Activated naive CD4-positive, alpha-beta T cell treated with anti-CD3 and anti-CD28 coated beads, Interleukin-2, amount 50 U/mL, for 16 hours (primary cell): ENCODE measurements at regions not wholly inside any gene's neighbourhood (a gene's known extent, or its start where the extent isn't known, plus 50 kb on each side); places are given as distances from the start of the nearest gene placed in this dataset.
"Not testable (repeated sequence)": the region's sequence is repeated elsewhere in the genome, so short reads cannot be mapped to it uniquely, and the experiment has no call there.

Experiments used
- DNase-seq: peaks from one replicate; pipeline ENCODE4 v3.0.0-alpha.2; 2020

DNA sequence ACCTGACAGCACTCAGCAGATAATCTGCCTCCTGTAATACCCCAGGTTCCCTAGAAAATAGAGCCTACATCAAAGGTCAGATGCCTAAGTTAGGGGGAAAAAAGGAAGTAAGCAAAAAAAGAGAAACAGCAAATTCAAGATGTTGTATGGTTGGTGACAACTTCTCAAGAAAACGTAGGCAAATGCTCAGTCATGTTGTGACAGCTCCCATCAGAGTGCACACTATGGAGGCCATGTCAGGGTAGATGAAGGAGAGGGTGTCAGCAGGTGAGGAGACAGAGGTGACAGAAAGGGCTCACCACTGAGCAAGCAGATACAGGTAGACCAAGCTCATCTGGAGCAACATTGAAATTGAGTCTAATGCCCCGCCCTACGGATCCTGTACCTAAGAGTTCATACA, 356.8 kb upstream of the BRINP1 start:
- DNase-seq: no peak

DNA sequence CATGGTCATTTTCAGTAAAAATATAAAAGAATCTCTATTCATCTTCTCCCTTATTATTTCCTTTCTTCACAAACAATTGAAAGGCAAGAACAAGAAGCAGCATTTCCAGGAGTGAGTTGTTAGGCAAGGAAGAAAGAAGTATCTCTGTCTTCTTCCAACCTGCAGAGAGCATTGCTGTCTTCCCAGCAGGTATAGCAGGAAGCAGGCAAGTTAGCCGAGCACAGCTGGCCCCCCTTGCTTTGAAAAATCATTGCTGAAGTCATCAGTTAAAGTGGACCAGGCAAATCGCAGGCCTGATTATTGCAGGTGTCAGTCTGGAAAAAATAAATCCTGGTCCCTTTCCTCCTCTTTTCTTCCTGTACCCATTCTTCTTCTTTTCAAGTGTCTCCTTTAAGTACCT, 353.1 kb upstream of the BRINP1 start:
- DNase-seq: no peak

GRCh38 chr9:119712325-119712724, 343.1 kb upstream of the BRINP1 start:
- DNase-seq: no peak

- DNase-seq: no peak
Observed at GRCh38 chr9:119709431-119709830, 340.2 kb upstream of the BRINP1 start.

GRCh38 chr9:119707228-119707845, 338.1 kb upstream of the BRINP1 start:
- DNase-seq: no peak

DNA sequence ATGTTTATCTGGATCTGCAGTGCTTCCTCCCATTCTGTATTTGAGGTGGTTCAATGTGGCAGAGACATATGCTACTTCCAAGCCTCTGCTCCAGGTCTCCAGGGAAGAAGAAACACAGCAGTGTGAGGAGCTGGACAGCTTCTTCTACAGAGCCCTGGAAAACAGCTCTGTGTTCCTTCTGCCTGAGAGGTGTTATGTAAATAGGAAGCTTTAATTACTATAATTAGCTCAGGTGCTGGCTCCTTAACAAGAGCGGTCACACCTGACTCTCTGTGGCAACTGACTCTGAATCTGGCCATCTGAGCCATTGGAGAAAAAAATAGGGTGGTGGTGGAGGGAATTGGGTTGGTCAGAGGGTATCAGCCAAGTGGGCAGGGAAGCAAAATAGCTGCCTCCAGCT, 332.4 kb upstream of the BRINP1 start:
- DNase-seq: no peak

GRCh38 chr9:119698535-119698934, 329.3 kb upstream of the BRINP1 start:
- no peak for DNase-seq

GRCh38 chr9:119697996-119698395, 328.8 kb upstream of the BRINP1 start:
- no peak for DNase-seq

DNA sequence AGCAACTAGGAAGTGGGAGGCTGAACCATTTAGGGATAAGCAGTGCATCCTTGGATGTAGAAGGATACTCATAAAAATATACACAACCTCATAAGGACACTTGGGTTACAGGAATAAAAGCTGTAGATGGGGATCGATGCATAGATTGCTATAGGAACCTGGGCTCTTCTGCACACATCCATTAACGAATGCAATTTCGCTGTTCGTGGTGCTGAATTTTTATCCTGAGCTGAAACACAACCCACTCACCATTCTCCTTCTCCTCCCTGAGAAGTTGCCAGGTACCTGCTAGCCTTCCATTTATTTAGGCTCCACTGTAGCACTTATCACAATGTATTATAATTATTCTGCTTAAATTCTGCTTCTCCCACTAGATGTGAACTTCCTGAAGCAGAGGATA, 320.6 kb upstream of the BRINP1 start:
- no peak for DNase-seq

- no peak for DNase-seq
Observed at GRCh38 chr9:119688547-119688946, 319.3 kb upstream of the BRINP1 start.

DNA sequence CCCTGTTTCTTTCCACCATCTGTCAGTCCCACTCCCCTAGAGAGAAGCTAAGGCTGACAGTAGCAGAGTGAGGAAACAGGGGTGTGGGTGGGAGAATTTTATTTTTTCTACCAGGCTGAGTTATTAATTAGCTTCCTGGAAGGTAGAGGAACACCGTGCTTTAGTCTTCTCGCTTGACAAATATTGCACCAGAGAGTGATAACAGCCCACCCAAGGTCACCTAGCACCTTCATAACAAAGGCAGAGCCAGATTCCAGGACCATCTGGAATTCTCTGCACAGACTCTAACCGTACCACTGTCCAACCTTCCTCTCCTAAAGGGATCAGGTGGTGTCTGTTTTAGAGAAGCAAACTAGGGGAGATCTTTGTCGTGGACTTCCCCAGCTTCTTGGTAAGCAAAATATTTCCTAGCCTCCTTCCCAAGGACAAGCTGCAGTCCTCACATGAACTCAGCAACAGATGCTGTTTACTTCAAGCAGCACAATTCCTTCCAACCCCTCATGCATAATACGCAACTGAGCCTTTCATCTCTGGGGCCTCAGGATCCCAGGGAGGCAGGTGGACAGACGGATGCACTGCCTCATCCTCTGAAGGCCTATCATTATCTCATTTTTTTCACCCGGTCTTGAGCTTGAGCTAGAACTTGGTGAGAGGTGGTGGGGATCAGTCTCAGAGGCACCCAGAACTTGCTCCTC, 308.7 kb upstream of the BRINP1 start:
- no peak for DNase-seq

DNA sequence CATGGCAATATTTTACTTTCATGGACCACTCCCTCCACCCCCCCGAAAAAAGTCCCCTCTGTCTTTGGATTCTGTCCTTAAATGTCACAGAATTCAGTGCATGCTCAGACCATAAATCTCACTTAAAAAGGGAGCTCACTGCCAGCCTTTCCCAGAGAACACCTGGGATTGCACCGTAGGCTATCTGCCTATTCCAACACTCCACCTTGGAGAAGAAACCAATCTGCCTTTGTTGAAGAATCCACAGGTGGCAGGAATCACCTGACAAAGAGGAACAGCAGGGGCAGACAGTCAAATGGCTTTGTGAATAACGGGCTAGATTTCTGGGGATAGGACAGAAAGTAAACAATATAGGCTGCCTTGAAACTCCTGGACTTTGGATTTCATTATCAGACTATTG, 306.7 kb upstream of the BRINP1 start:
- DNase-seq: no peak

DNA sequence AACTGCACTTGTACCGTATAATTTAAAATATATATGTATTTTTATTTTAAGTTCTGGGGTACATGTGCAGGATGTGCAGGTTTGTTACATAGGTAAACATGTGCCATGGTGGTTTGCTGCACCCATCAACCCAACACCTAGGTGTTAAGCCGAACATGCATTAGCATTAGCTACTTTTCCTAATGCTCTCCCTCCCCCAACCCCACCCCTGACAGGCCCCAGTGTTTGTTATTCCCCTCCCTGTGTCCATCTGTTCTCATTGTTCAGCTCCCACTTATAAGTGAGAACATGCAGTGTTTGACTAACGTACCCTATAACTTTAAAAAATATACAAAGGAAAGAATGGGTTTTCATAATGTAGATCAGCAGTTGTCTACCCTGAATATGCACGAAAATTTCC, 303.5 kb upstream of the BRINP1 start:
- DNase-seq: not testable (repeated sequence)

DNA sequence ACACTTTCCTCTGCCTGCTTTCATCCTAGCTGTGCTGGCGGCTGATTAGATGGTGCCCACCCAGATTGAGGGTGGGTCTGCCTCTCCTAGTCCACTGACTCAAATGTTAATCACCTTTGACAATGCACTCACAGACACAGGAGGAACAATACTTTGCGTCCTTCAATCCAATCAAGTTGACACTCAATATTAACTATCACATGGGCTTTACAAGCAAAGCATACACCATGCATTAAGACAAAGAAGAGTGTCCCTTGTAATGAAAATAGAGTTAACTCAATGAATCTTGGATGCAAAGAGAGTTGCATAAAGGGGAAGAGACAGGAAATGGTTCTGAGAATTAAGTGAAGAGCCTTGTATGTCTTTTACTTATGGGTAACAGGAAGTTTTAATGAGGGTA, 298.7 kb upstream of the BRINP1 start:
- no peak for DNase-seq

DNA sequence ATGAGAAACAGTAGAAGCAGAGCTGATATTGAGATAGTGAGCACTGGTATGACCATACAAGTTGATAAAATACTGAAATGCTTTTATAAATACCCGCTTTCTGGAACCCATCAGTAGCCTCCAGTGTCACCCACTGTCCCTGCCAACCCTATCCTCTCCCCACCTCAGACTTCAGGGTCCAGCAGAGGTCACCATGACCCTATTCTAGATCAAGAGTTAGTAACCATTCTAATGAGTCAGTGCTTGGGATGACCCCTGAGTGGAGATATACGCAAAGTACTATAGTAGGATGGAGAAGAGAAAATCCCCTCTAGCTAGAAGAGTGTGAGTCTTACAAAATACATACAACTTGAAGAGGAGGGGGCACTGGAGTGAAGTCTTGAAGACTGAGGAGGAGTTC, 297.9 kb upstream of the BRINP1 start:
- no peak for DNase-seq

- no peak for DNase-seq
Observed at GRCh38 chr9:119662329-119662728, 293.1 kb upstream of the BRINP1 start.

DNA sequence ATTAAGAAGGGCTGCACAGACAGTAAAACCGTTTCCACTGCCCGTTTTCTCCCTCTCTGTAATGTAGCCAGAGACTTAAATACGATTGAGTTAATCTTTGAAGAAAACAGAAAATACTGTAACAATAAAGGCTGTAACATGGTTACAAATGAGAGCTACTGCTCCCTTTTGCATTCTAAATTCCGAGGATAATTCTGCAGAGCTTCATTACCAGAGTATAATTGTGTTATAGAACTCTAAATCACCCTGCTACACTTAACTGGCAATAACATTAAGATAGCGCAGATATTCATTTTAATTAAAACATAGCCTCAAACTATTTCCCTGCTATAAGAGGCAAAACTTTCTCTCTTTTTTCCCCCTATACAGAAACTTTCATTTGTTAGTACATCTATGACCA, 283.7 kb upstream of the BRINP1 start:
- no peak for DNase-seq

DNA sequence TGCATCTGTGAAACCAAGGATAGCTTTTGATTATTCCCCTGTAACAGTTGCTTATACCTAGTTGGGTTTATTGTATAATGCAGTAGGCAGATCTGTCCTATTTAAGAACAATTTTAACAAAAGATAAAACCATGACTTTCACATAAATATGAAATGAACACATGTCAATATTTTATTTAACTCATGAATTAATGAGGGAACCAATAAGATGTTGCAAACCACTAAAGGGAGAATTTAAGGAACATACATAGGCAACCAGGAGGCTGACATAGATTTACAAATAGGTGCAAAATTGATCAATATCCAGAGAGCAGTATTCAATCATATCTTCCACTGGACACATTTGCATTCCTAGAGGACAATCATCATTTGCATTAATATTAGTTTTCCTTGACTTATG, 280.0 kb upstream of the BRINP1 start:
- DNase-seq: no peak

DNA sequence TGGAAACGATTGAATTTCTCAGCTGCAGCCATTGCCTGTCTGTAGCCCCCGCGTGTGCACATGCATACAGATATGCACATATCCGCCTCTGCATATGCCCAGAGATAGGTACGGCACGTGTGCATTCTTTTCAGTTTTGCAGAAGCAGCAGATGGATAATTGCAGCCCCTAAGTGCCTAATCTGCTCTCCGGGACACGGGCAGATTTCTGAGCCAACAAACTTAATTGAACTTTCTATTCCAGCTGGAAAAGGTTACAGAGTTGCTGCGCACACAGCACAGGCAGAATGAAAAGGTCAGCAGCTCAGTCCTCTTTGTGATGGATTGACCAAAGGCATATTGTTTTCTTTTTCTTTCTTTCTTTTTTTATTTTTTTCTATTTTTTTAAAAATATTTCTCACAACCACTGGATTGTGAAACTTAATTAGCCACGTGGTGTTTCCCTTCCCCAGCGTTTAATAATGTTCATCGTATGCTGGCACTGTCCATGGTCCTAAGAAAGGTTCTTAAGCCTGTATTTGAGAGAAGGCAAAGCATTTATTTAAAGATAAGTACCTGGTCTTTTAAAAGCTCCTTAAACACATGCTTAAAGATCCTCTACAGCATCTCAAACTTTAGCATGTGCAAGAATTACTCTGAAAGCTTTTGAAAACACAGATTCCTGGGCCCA, 270.2 kb upstream of the BRINP1 start:
- no peak for DNase-seq

GRCh38 chr9:119634006-119634405, 264.8 kb upstream of the BRINP1 start:
- DNase-seq: no peak

DNA sequence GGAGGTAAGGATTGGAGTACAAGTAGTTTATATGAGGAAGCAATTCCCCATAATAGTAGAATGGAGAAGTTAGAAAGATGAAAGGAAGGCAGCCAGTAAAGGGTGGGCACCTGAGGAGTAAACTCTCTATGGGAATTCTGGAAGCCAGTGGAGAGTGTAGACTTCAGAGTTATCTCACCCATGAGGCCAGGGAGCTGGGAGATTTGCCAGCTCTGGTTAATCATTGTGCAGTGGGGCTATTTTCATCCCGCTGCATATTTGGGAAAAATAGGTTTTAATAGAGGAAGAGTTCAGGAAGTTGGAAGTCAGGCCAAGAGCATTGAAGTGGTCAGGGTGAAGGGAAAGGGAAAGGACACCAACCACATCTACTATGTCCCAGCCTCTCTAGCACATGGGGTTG, 242.3 kb upstream of the BRINP1 start:
- DNase-seq: no peak

GRCh38 chr9:119609277-119609971, 240.2 kb upstream of the BRINP1 start:
- no peak for DNase-seq

DNA sequence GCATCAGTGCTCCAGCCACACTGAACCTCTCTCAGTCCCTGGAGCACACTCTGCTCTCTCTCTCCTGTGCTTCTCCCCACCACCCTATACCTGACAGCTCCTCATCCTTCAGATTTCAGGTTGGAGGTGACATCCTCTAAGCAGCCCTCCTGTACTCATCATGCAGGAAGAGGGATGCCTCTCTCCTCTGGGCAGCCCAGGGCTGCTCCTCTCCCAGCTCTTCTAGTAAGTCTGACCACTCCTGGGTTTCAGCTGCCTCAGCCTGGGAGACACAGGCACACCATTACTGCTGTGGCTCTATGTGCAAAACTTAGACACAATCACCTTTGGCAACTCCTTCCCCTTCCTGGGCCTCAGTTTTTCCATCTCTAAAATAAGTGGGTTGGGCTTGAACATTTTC, 232.4 kb upstream of the BRINP1 start:
- DNase-seq: no peak

GRCh38 chr9:119597499-119597898, 228.3 kb upstream of the BRINP1 start:
- no peak for DNase-seq
